HCT116 (cell line): ENCODE measurements at regions not wholly inside any gene's neighbourhood (a gene's known extent, or its start where the extent isn't known, plus 50 kb on each side); places are given as distances from the start of the nearest gene placed in this dataset.

Source experiments
- ATAC-seq: fragments of 200-7000 bp; cut with Tn5 transposase; 2 replicates; pipeline ENCODE4 v1.9.1; 2020; ENCODE audit warnings: mild to moderate bottlenecking, moderate library complexity
- BruUV-seq: library from RNA; stranded (reverse); fragments of 400-500 nt; replicated peaks from 2 replicates; lab custom pipeline; 2021; lab: Mats Ljungman, UMichigan
- CTCF ChIA-PET: fragments of 300-600 bp; sonication (Branson Sonifier 250); formaldehyde crosslinking; loops from one replicate; lab custom pipeline; 2021; ENCODE audit warnings: antibody characterized with exemption; lab: Charles Lee
- POLR2A ChIA-PET: fragments of 300-600, 350-600 bp; sonication (Branson Sonifier 250); formaldehyde crosslinking; loops from one replicate; lab custom pipeline; 2021; ENCODE audit warnings: antibody characterized with exemption; lab: Charles Lee
- RAD21 ChIA-PET, 2 experiments: fragments of 300-600 bp; sonication (Branson Sonifier 250); formaldehyde crosslinking; loops; one replicate each; lab custom pipeline; 2023; ENCODE audit warnings: low total read pairs in 2 of 2; ENCODE audit not compliant: uncharacterized antibody in 2 of 2, unreplicated experiment in 2 of 2, low non-redundant PET in 1 of 2; lab: Charles Lee
- DNase-seq: peaks from one replicate; pipeline ENCODE4 v3.0.0-alpha.2; 2010; ENCODE audit warnings: low read depth, low spot score
- H2AFZ ChIP-seq: fragments of 200-600 bp; shearing (Covaris generic), sonication (generic); 2 replicates; pipeline ENCODE4 v1.6.1; 2017; ENCODE audit warnings: low read depth, mixed run types, mixed read lengths, antibody characterized with exemption, low read length; ENCODE audit not compliant: poor library complexity, severe bottlenecking
- H3K27ac ChIP-seq: 2 replicates; pipeline ENCODE4 v1.5.1; 2012; ENCODE audit warnings: low read depth, low read length
- H3K27me3 ChIP-seq: fragments of 200-600 bp; sonication (generic); 2 replicates; pipeline ENCODE4 v1.6.1; 2016; ENCODE audit warnings: mixed run types, low read length, mixed read lengths; ENCODE audit not compliant: insufficient read depth
- H3K36me3 ChIP-seq, 2 experiments: fragments of 200-500 bp in 1 of 2; fragments of 200-600 bp in 1 of 2; sonication (Bioruptor generic) in 1 of 2; sonication (generic) in 1 of 2; 2 replicates each; pipeline versions ENCODE4 v1.5.1 to v1.6.1; 2014 to 2016; ENCODE audit warnings: low read length in 2 of 2, inconsistent platforms in 1 of 2, mixed read lengths in 1 of 2, mixed run types in 1 of 2; ENCODE audit not compliant: insufficient read depth in 2 of 2, control insufficient read depth in 1 of 2
- H3K4me1 ChIP-seq, 2 experiments: fragments of 200-600 bp in 1 of 2; sonication (generic) in 1 of 2; 2 replicates each; pipeline versions ENCODE4 v1.5.1 to v1.6.1; 2012 to 2017; ENCODE audit warnings: low read length in 2 of 2, inconsistent platforms in 1 of 2, mild to moderate bottlenecking in 1 of 2, mixed read lengths in 1 of 2, mixed run types in 1 of 2, moderate library complexity in 1 of 2; ENCODE audit not compliant: insufficient read depth in 2 of 2, control insufficient read depth in 1 of 2
- H3K4me2 ChIP-seq: fragments of 200-600 bp; sonication (generic); 2 replicates; pipeline ENCODE4 v1.6.1; 2017; ENCODE audit warnings: mixed run types, low read length, mixed read lengths
- H3K4me3 ChIP-seq, 2 experiments: fragments of 200-600 bp in 1 of 2; sonication (generic) in 1 of 2; replicated peaks in 1 of 2; 2 replicates each; pipeline ENCODE4 v1.5.1; 2011 to 2016; ENCODE audit warnings: low read length in 2 of 2, control low read depth in 1 of 2, low read depth in 1 of 2, mild to moderate bottlenecking in 1 of 2, mixed read lengths in 1 of 2, mixed run types in 1 of 2
- H3K79me2 ChIP-seq: fragments of 200-600 bp; sonication (generic); 2 replicates; pipeline ENCODE4 v1.6.1; 2017; ENCODE audit warnings: mild to moderate bottlenecking, mixed run types, low read length, moderate library complexity, mixed read lengths; ENCODE audit not compliant: insufficient read depth
- H3K9ac ChIP-seq: fragments of 200-600 bp; sonication (generic); 2 replicates; pipeline ENCODE4 v1.6.1; 2016; ENCODE audit warnings: low read length, mixed read lengths
- H3K9me2 ChIP-seq: fragments of 200-600 bp; sonication (generic), shearing (Covaris generic); 2 replicates; pipeline ENCODE4 v1.6.1; 2017; ENCODE audit warnings: mixed run types, mild to moderate bottlenecking, moderate library complexity; ENCODE audit not compliant: insufficient read depth
- H3K9me3 ChIP-seq, 2 experiments: fragments of 200-500 bp in 1 of 2; fragments of 200-600 bp in 1 of 2; sonication (Bioruptor generic) in 1 of 2; sonication (generic) in 1 of 2; 2 replicates each; pipeline ENCODE4 v1.6.1; 2014 to 2017; ENCODE audit warnings: low read length in 2 of 2, mixed read lengths in 2 of 2, inconsistent platforms in 1 of 2, low read depth in 1 of 2, mild to moderate bottlenecking in 1 of 2, mixed run types in 1 of 2, moderate library complexity in 1 of 2; ENCODE audit not compliant: control insufficient read depth in 1 of 2, insufficient read depth in 1 of 2
- H4K20me1 ChIP-seq: fragments of 200-600 bp; sonication (generic), shearing (Covaris generic); 2 replicates; pipeline ENCODE4 v1.6.1; 2017; ENCODE audit warnings: mixed run types, mild to moderate bottlenecking, moderate library complexity; ENCODE audit not compliant: insufficient read depth
- CBX3 ChIP-seq: IDR thresholded peaks from 2 replicates; pipeline ENCODE4 v1.6.1; 2012; ENCODE audit warnings: low read depth
- EGR1 ChIP-seq: IDR thresholded peaks from 2 replicates; pipeline ENCODE4 v1.6.1; 2012; ENCODE audit warnings: low read depth
- ELF1 ChIP-seq: IDR thresholded peaks from 2 replicates; pipeline ENCODE4 v1.6.1; 2012; ENCODE audit warnings: low read depth, borderline replicate concordance
- EZH2 ChIP-seq: fragments of 200-600 bp; sonication (generic); IDR thresholded peaks from 2 replicates; pipeline ENCODE4 v1.6.1; 2017; ENCODE audit warnings: antibody characterized with exemption, mixed run types
- EZH2phosphoT487 ChIP-seq: fragments of 200-600 bp; IDR thresholded peaks from 2 replicates; pipeline ENCODE4 v1.6.1; 2018; ENCODE audit warnings: antibody characterized with exemption, borderline replicate concordance
- JUND ChIP-seq: IDR thresholded peaks from 2 replicates; pipeline ENCODE4 v1.6.1; 2012
- MAX ChIP-seq: IDR thresholded peaks from 2 replicates; pipeline ENCODE4 v1.6.1; 2012
- POLR2A ChIP-seq: IDR thresholded peaks from 2 replicates; pipeline ENCODE4 v1.7.0; 2011; ENCODE audit warnings: borderline replicate concordance; ENCODE audit not compliant: insufficient read depth, insufficient read length; ENCODE audit errors: extremely low read depth
- POLR2AphosphoS5 ChIP-seq: IDR thresholded peaks from 2 replicates; pipeline ENCODE4 v1.6.1; 2011; ENCODE audit warnings: mild to moderate bottlenecking, low read depth, low read length, moderate library complexity
- RAD21 ChIP-seq: IDR thresholded peaks from 2 replicates; pipeline ENCODE4 v1.6.1; 2012; ENCODE audit warnings: low read depth, mild to moderate bottlenecking
- REST ChIP-seq: IDR thresholded peaks from 2 replicates; pipeline ENCODE4 v1.6.1; 2012; ENCODE audit warnings: low read depth
- SIN3A ChIP-seq: IDR thresholded peaks from 2 replicates; pipeline ENCODE4 v1.6.1; 2012; ENCODE audit warnings: low read depth
- SP1 ChIP-seq: IDR thresholded peaks from 2 replicates; pipeline ENCODE4 v1.6.1; 2012; ENCODE audit warnings: low read depth
- SRF ChIP-seq: IDR thresholded peaks from 2 replicates; pipeline ENCODE4 v1.6.1; 2012; ENCODE audit warnings: low read depth
- TCF7L2 ChIP-seq: IDR thresholded peaks from 2 replicates; pipeline ENCODE4 v1.7.0; 2011; ENCODE audit warnings: borderline replicate concordance, inconsistent platforms; ENCODE audit not compliant: insufficient read depth, insufficient read length; ENCODE audit errors: extremely low read depth
- YY1 ChIP-seq: IDR thresholded peaks from 2 replicates; pipeline ENCODE4 v1.6.1; 2011; ENCODE audit warnings: low read length, low read depth, moderate library complexity, mild to moderate bottlenecking; ENCODE audit not compliant: insufficient replicate concordance; ENCODE audit errors: extremely low read depth
- ZFX ChIP-seq: fragments of 450-650 bp; IDR thresholded peaks from 2 replicates; pipeline ENCODE4 v1.6.1; 2017
- intact Hi-C: fragments of 100-400 bp; cut with micrococcal nuclease; formaldehyde crosslinking; loops from 2 replicates; pipeline ENCODE4 v1.10.0; 2022
- TF ChIP-seq, protein P1 (sequence below), 3 experiments: fragments of 200-600 bp in 1 of 3; sonication (generic) in 1 of 3; IDR thresholded peaks in 2 of 3; conservative IDR thresholded peaks in 1 of 3; 2 replicates each; pipeline ENCODE4 v1.5.1; 2012 to 2017; ENCODE audit warnings: low read depth in 2 of 3, low read length in 2 of 3, antibody characterized with exemption in 1 of 3, borderline replicate concordance in 1 of 3, control low read depth in 1 of 3, mild to moderate bottlenecking in 1 of 3, mixed read lengths in 1 of 3, mixed run types in 1 of 3, moderate library complexity in 1 of 3; ENCODE audit not compliant: insufficient read depth in 1 of 3
- TF ChIP-seq, protein P2 (sequence below): IDR thresholded peaks from 2 replicates; pipeline ENCODE4 v1.6.1; 2012
- TF ChIP-seq, protein P3 (sequence below): IDR thresholded peaks from 2 replicates; pipeline ENCODE4 v1.6.1; 2011; ENCODE audit warnings: mild to moderate bottlenecking, low read length, moderate library complexity; ENCODE audit not compliant: insufficient replicate concordance; ENCODE audit errors: extremely low read depth

DNA sequence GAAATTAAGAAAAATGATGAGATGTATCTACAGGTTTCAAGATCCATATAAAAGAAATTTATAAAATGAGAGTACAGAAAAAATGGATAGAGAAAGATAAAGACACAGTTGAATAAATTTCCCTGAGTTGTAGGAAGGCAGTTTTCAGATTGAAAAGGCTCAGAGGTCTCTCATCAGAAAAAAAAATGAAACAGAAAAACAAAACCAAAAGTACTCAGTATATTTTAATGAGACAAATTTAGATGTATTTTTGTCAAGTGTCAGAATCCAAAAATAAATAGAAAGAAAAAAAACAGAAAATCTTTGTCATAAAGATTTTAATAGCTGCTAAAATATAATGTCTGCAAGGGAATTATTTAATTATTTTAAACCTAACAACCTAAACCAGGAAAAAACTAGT, 520.5 kb downstream of the KCNJ3 start:
- no peaks in the 10 kb centered on the region for H3K9me3 ChIP-seq
- ChIA-PET CTCF (no interaction called here), POLR2A (no interaction called here), RAD21 (no interaction called here)
- ATAC-seq, result no peak
- no peak overlapping the region for H3K9ac ChIP-seq
- H2AFZ ChIP-seq, result no peak overlapping the region
- no peaks in the 10 kb centered on the region for H3K9me2 ChIP-seq
- H3K27ac ChIP-seq, result no peak overlapping the region
- H3K4me2 ChIP-seq, result no peak overlapping the region
- DNase-seq, result no peak
- no peak for TF ChIP-seq POLR2AphosphoS5
- no peak for TF ChIP-seq MAX
- TF ChIP-seq, protein P1, sequence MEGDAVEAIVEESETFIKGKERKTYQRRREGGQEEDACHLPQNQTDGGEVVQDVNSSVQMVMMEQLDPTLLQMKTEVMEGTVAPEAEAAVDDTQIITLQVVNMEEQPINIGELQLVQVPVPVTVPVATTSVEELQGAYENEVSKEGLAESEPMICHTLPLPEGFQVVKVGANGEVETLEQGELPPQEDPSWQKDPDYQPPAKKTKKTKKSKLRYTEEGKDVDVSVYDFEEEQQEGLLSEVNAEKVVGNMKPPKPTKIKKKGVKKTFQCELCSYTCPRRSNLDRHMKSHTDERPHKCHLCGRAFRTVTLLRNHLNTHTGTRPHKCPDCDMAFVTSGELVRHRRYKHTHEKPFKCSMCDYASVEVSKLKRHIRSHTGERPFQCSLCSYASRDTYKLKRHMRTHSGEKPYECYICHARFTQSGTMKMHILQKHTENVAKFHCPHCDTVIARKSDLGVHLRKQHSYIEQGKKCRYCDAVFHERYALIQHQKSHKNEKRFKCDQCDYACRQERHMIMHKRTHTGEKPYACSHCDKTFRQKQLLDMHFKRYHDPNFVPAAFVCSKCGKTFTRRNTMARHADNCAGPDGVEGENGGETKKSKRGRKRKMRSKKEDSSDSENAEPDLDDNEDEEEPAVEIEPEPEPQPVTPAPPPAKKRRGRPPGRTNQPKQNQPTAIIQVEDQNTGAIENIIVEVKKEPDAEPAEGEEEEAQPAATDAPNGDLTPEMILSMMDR (IDR thresholded peaks at IDR 0.05 in 2 of 3, conservative IDR thresholded peaks at IDR 0.05 in 1 of 3; ENCODE audit: borderline replicate concordance in 1 of 3, insufficient read depth in 1 of 3, low read depth in 2 of 3, low read length in 2 of 3), result no peak
- no peak for TF ChIP-seq SIN3A
- TF ChIP-seq CBX3, result no peak
- no peak for TF ChIP-seq EZH2
- no peak for TF ChIP-seq POLR2A
- TF ChIP-seq TCF7L2, result no peak
- no peak for TF ChIP-seq YY1
- no peak for TF ChIP-seq ELF1
- no peak for TF ChIP-seq SRF
- TF ChIP-seq EGR1, result no peak
- TF ChIP-seq RAD21, result no peak
- TF ChIP-seq SP1, result no peak
- no peak for TF ChIP-seq EZH2phosphoT487
- no peak for TF ChIP-seq JUND
- TF ChIP-seq, protein P2, sequence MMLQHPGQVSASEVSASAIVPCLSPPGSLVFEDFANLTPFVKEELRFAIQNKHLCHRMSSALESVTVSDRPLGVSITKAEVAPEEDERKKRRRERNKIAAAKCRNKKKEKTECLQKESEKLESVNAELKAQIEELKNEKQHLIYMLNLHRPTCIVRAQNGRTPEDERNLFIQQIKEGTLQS, result no peak
- TF ChIP-seq REST, result no peak
- TF ChIP-seq, protein P3, sequence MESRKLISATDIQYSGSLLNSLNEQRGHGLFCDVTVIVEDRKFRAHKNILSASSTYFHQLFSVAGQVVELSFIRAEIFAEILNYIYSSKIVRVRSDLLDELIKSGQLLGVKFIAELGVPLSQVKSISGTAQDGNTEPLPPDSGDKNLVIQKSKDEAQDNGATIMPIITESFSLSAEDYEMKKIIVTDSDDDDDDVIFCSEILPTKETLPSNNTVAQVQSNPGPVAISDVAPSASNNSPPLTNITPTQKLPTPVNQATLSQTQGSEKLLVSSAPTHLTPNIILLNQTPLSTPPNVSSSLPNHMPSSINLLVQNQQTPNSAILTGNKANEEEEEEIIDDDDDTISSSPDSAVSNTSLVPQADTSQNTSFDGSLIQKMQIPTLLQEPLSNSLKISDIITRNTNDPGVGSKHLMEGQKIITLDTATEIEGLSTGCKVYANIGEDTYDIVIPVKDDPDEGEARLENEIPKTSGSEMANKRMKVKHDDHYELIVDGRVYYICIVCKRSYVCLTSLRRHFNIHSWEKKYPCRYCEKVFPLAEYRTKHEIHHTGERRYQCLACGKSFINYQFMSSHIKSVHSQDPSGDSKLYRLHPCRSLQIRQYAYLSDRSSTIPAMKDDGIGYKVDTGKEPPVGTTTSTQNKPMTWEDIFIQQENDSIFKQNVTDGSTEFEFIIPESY, result no peak
- TF ChIP-seq ZFX, result no peak
- H3K27me3 ChIP-seq, result no peaks in the 10 kb centered on the region
- no peaks in the 10 kb centered on the region for H3K36me3 ChIP-seq
- no peaks in the 10 kb centered on the region for H3K4me1 ChIP-seq
- intact Hi-C loops, result no loop called here
- BruUV-seq, result no TSS peak
- no peaks in the 10 kb centered on the region for H3K79me2 ChIP-seq
- H4K20me1 ChIP-seq, result no peaks in the 10 kb centered on the region
- H3K4me3 ChIP-seq, result no peak overlapping the region
